ENCODE measurements at regions not wholly inside any gene's neighbourhood (a gene's known extent, or its start where the extent isn't known, plus 50 kb on each side); places are given as distances from the start of the nearest gene placed in this dataset.

DNA sequence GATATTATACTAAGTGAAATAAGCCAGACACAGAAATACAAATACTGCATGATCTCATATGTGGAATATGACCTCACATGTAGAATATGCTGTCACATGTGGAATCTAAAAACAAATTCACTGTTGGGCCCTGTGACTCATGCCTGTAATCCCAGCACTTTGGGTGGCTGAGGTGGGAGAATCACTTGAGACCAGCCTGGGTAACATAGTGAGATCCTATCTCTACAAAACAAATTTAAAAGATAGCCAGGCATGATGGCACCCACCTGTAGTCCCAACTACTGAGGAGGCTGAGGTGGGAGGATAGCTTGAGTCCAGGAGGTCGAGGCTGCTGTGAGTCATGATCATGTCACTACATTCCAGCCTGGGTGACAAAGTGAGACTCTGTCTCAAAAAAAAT, 160.3 kb downstream of the PTEN start:
- CTCF ChIA-PET = no interaction called here
- POLR2A ChIA-PET = no interaction called here
- peaks cover 9% of the 10 kb centered on the region for H3K9me3 Mint-ChIP-seq

DNA sequence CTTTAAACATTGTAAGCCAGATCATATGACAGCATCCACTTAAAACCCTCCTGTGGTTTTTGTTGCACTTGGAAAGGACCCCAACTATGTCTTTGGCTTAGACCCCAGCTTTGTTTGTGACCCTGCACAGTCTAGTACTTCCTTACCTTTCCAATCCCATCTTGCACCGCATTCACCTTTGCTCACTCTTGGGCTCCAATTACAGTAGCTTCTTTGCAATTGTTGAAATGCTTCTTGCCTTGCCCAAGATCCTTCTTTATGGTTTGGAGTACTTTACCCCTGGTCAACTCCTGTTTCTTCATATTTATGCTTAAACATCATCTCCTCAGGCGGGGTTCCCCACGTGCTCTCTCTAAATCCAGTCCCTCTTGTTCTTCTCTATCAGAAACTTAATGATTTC, 162.6 kb downstream of the PTEN start:
- no peak overlapping the region for H3K4me3 Mint-ChIP-seq
- no peaks in the 10 kb centered on the region for H3K36me3 Mint-ChIP-seq
- H3K4me1 Mint-ChIP-seq = peaks cover 14% of the 10 kb centered on the region
- no peak for ATAC-seq
- no peak for TF ChIP-seq SP1 (CRISPR knock-in tag; conservative IDR thresholded peaks at IDR 0.05)
- peaks cover 9% of the 10 kb centered on the region for H3K9me3 Mint-ChIP-seq
- POLR2A ChIA-PET = no interaction called here
- peaks cover 2% of the 10 kb centered on the region; the same call in 1 of the 2 replicates for H3K27me3 Mint-ChIP-seq (ENCODE audit: low read depth)
- H3K27ac Mint-ChIP-seq = no peak overlapping the region
- CTCF ChIA-PET = no interaction called here
- DNase-seq (ENCODE audit: low spot score) = no peak

More for the DNA sequence above, 160.3 kb downstream of the PTEN start:
- peaks cover 12% of the 10 kb centered on the region for H3K4me1 Mint-ChIP-seq
- TF ChIP-seq, protein P1, sequence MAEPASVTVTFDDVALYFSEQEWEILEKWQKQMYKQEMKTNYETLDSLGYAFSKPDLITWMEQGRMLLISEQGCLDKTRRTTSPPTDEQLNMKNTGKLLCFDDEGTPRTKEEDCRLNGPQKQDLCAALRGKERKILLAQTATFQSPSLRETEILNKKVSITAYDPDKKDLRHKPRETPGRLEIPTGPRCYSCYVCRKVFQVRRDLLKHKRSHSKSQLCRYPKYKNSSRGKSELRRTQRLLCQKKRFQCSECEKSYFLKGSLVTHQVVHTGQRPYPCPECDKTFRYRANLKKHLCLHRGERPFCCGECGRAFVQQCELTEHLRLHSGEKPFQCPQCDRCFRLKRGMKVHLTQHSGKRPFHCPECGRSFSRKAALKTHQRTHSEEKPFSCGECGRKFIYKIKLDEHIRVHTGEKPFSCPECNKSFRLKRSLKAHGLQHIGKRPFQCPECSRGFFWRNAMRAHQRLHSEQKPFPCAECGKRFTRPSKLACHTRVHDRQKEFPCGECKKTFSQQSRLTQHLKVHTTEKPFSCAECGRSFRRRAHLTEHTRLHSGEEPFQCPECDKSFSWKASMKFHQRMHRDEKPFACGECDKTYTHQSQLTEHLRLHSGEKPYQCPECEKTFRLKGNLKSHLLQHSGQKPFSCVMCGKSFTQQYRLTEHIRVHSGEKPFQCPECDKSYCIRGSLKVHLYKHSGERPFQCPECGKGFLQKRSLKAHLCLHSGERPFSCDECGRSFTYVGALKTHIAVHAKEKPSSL (CRISPR knock-in tag; conservative IDR thresholded peaks at IDR 0.05) = no peak
- TF ChIP-seq, protein P2, sequence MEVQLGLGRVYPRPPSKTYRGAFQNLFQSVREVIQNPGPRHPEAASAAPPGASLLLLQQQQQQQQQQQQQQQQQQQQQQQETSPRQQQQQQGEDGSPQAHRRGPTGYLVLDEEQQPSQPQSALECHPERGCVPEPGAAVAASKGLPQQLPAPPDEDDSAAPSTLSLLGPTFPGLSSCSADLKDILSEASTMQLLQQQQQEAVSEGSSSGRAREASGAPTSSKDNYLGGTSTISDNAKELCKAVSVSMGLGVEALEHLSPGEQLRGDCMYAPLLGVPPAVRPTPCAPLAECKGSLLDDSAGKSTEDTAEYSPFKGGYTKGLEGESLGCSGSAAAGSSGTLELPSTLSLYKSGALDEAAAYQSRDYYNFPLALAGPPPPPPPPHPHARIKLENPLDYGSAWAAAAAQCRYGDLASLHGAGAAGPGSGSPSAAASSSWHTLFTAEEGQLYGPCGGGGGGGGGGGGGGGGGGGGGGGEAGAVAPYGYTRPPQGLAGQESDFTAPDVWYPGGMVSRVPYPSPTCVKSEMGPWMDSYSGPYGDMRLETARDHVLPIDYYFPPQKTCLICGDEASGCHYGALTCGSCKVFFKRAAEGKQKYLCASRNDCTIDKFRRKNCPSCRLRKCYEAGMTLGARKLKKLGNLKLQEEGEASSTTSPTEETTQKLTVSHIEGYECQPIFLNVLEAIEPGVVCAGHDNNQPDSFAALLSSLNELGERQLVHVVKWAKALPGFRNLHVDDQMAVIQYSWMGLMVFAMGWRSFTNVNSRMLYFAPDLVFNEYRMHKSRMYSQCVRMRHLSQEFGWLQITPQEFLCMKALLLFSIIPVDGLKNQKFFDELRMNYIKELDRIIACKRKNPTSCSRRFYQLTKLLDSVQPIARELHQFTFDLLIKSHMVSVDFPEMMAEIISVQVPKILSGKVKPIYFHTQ (CRISPR knock-in tag; IDR thresholded peaks at IDR 0.05) = no peak
- TF ChIP-seq JUN (CRISPR knock-in tag; IDR thresholded peaks at IDR 0.05) (no peak), SMAD4 (CRISPR knock-in tag; IDR thresholded peaks at IDR 0.05) (no peak), SMAD3 (CRISPR knock-in tag; IDR thresholded peaks at IDR 0.05; ENCODE audit: borderline replicate concordance) (no peak)
- TF ChIP-seq, protein P3, sequence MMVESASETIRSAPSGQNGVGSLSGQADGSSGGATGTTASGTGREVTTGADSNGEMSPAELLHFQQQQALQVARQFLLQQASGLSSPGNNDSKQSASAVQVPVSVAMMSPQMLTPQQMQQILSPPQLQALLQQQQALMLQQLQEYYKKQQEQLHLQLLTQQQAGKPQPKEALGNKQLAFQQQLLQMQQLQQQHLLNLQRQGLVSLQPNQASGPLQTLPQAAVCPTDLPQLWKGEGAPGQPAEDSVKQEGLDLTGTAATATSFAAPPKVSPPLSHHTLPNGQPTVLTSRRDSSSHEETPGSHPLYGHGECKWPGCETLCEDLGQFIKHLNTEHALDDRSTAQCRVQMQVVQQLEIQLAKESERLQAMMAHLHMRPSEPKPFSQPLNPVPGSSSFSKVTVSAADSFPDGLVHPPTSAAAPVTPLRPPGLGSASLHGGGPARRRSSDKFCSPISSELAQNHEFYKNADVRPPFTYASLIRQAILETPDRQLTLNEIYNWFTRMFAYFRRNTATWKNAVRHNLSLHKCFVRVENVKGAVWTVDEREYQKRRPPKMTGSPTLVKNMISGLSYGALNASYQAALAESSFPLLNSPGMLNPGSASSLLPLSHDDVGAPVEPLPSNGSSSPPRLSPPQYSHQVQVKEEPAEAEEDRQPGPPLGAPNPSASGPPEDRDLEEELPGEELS (CRISPR knock-in tag; IDR thresholded peaks at IDR 0.05) = no peak
- TF ChIP-seq, protein P4, sequence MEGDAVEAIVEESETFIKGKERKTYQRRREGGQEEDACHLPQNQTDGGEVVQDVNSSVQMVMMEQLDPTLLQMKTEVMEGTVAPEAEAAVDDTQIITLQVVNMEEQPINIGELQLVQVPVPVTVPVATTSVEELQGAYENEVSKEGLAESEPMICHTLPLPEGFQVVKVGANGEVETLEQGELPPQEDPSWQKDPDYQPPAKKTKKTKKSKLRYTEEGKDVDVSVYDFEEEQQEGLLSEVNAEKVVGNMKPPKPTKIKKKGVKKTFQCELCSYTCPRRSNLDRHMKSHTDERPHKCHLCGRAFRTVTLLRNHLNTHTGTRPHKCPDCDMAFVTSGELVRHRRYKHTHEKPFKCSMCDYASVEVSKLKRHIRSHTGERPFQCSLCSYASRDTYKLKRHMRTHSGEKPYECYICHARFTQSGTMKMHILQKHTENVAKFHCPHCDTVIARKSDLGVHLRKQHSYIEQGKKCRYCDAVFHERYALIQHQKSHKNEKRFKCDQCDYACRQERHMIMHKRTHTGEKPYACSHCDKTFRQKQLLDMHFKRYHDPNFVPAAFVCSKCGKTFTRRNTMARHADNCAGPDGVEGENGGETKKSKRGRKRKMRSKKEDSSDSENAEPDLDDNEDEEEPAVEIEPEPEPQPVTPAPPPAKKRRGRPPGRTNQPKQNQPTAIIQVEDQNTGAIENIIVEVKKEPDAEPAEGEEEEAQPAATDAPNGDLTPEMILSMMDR (IDR thresholded peaks at IDR 0.05) = no peak
- H3K4me3 Mint-ChIP-seq = no peak overlapping the region
- DNase-seq (ENCODE audit: low spot score) (no peak), ATAC-seq (no peak)
- no peak overlapping the region for H3K27ac Mint-ChIP-seq
- H3K27me3 Mint-ChIP-seq (ENCODE audit: low read depth) = peaks cover 6% of the 10 kb centered on the region
- no peaks in the 10 kb centered on the region for H3K36me3 Mint-ChIP-seq

DNA sequence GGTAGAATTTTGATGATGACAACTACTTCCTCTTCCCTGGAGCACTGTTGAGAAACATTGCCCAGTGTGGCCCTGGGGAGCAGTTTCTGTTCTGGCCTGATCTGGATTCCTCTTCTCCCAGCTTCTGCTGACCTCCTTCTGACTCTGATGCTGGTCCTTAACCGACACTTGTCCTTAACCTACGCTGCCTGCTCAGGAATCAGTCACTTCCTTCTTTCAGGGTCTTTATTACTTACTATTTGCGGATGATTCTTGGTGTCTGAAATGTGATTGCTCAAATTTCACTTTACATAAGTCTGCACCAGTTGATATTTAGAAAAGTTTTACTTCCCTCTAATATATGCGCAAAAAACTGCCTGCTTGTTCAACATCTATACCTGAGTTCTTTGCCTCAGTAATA, 164.1 kb downstream of the PTEN start:
- H3K27me3 Mint-ChIP-seq (ENCODE audit: low read depth) = peaks cover 2% of the 10 kb centered on the region; the same call in 1 of the 2 replicates
- ChIA-PET CTCF (no interaction called here), POLR2A (no interaction called here)
- H3K4me3 Mint-ChIP-seq = no peak overlapping the region
- DNase-seq (ENCODE audit: low spot score) = no peak
- ATAC-seq = no peak
- no peaks in the 10 kb centered on the region for H3K36me3 Mint-ChIP-seq
- no peak overlapping the region; the same call in 1 of the 2 replicates for H3K27ac Mint-ChIP-seq
- H3K4me1 Mint-ChIP-seq = peaks cover 14% of the 10 kb centered on the region
- H3K9me3 Mint-ChIP-seq = peaks cover 9% of the 10 kb centered on the region
- TF ChIP-seq ZNF396 (CRISPR knock-in tag; IDR thresholded peaks at IDR 0.05; ENCODE audit: borderline replicate concordance) (no peak), FOXK1 (CRISPR knock-in tag; IDR thresholded peaks at IDR 0.05) (no peak), NR3C1 (CRISPR knock-in tag; conservative IDR thresholded peaks at IDR 0.05; ENCODE audit: low read depth) (no peak), MYBL2 (CRISPR knock-in tag; IDR thresholded peaks at IDR 0.05) (no peak), PRRX2 (CRISPR knock-in tag; IDR thresholded peaks at IDR 0.05) (no peak), TCF7 (CRISPR knock-in tag; IDR thresholded peaks at IDR 0.05; ENCODE audit: low read depth) (no peak), ETV6 (CRISPR knock-in tag; IDR thresholded peaks at IDR 0.05) (no peak), SP1 (CRISPR knock-in tag; conservative IDR thresholded peaks at IDR 0.05) (no peak)
- TF ChIP-seq, protein P3 (CRISPR knock-in tag; IDR thresholded peaks at IDR 0.05) = no peak
- TF ChIP-seq, protein P5, sequence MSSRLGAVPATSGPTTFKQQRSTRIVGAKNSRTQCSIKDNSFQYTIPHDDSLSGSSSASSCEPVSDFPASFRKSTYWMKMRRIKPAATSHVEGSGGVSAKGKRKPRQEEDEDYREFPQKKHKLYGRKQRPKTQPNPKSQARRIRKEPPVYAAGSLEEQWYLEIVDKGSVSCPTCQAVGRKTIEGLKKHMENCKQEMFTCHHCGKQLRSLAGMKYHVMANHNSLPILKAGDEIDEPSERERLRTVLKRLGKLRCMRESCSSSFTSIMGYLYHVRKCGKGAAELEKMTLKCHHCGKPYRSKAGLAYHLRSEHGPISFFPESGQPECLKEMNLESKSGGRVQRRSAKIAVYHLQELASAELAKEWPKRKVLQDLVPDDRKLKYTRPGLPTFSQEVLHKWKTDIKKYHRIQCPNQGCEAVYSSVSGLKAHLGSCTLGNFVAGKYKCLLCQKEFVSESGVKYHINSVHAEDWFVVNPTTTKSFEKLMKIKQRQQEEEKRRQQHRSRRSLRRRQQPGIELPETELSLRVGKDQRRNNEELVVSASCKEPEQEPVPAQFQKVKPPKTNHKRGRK (CRISPR knock-in tag; IDR thresholded peaks at IDR 0.05; ENCODE audit: borderline replicate concordance) = no peak
- TF ChIP-seq, protein P6, sequence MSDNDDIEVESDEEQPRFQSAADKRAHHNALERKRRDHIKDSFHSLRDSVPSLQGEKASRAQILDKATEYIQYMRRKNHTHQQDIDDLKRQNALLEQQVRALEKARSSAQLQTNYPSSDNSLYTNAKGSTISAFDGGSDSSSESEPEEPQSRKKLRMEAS (CRISPR knock-in tag; IDR thresholded peaks at IDR 0.05) = no peak
